DND-41 (cell line): ENCODE measurements at regions not wholly inside any gene's neighbourhood (a gene's known extent, or its start where the extent isn't known, plus 50 kb on each side); places are given as distances from the start of the nearest gene placed in this dataset.

Experiments used
- ATAC-seq: fragments of 200-7000 bp; cut with Tn5 transposase; 3 replicates; pipeline ENCODE4 v1.9.1; 2021; ENCODE audit warnings: low read depth; ENCODE audit not compliant: insufficient read depth
- DNase-seq: peaks from one replicate; pipeline ENCODE4 v3.0.0-alpha.2; 2020
- H2AFZ ChIP-seq: 2 replicates; pipeline ENCODE4 v1.6.0; 2012; ENCODE audit warnings: low read depth, low read length
- H3K27ac ChIP-seq: 2 replicates; pipeline ENCODE4 v1.5.1; 2012; ENCODE audit warnings: low read length, inconsistent platforms
- H3K27me3 ChIP-seq: fragments of 200-600 bp; sonication (generic); 2 replicates; pipeline ENCODE4 v1.6.0; 2012; ENCODE audit warnings: low read length, mild to moderate bottlenecking, inconsistent platforms; ENCODE audit not compliant: insufficient read depth, poor library complexity
- H3K36me3 ChIP-seq: 2 replicates; pipeline ENCODE4 v1.5.1; 2012; ENCODE audit warnings: low read length, inconsistent platforms; ENCODE audit not compliant: insufficient read depth
- H3K4me1 ChIP-seq: 2 replicates; pipeline ENCODE4 v1.5.1; 2012; ENCODE audit warnings: mild to moderate bottlenecking, low read length; ENCODE audit not compliant: insufficient read depth
- H3K4me2 ChIP-seq: 2 replicates; pipeline ENCODE4 v1.6.0; 2012; ENCODE audit warnings: mild to moderate bottlenecking, moderate library complexity, low read length, inconsistent platforms; ENCODE audit not compliant: insufficient read depth
- H3K4me3 ChIP-seq, 2 experiments: fragments of 200-600 bp in 1 of 2; shearing (Covaris generic) in 1 of 2; 2 replicates each; pipeline ENCODE4 v1.5.1; 2012 to 2016; ENCODE audit warnings: inconsistent platforms in 2 of 2, low read length in 2 of 2, mild to moderate bottlenecking in 2 of 2, low read depth in 1 of 2, moderate library complexity in 1 of 2
- H3K79me2 ChIP-seq: 2 replicates; pipeline ENCODE4 v1.6.0; 2012; ENCODE audit warnings: low read length, inconsistent platforms; ENCODE audit not compliant: insufficient read depth
- H3K9ac ChIP-seq: 2 replicates; pipeline ENCODE4 v1.6.0; 2012; ENCODE audit warnings: low read depth, mild to moderate bottlenecking, inconsistent platforms, low read length, moderate library complexity
- H3K9me3 ChIP-seq: 2 replicates; pipeline ENCODE4 v1.5.1; 2012; ENCODE audit warnings: low read length, moderate library complexity, mild to moderate bottlenecking, inconsistent platforms; ENCODE audit not compliant: insufficient read depth, severe bottlenecking
- H4K20me1 ChIP-seq: 2 replicates; pipeline ENCODE4 v1.6.0; 2012; ENCODE audit warnings: low read length; ENCODE audit not compliant: insufficient read depth
- CTCF ChIP-seq: IDR thresholded peaks from 2 replicates; pipeline ENCODE4 v1.5.1; 2012; ENCODE audit warnings: borderline replicate concordance, low read length, moderate library complexity, mild to moderate bottlenecking; ENCODE audit not compliant: poor library complexity, severe bottlenecking; ENCODE audit errors: extremely low read depth
- EZH2 ChIP-seq: IDR thresholded peaks from 3 replicates; pipeline ENCODE4 v1.6.1; 2012; ENCODE audit warnings: borderline replicate concordance, low read depth, mild to moderate bottlenecking, moderate library complexity, low read length, inconsistent platforms; ENCODE audit not compliant: severe bottlenecking

DNA sequence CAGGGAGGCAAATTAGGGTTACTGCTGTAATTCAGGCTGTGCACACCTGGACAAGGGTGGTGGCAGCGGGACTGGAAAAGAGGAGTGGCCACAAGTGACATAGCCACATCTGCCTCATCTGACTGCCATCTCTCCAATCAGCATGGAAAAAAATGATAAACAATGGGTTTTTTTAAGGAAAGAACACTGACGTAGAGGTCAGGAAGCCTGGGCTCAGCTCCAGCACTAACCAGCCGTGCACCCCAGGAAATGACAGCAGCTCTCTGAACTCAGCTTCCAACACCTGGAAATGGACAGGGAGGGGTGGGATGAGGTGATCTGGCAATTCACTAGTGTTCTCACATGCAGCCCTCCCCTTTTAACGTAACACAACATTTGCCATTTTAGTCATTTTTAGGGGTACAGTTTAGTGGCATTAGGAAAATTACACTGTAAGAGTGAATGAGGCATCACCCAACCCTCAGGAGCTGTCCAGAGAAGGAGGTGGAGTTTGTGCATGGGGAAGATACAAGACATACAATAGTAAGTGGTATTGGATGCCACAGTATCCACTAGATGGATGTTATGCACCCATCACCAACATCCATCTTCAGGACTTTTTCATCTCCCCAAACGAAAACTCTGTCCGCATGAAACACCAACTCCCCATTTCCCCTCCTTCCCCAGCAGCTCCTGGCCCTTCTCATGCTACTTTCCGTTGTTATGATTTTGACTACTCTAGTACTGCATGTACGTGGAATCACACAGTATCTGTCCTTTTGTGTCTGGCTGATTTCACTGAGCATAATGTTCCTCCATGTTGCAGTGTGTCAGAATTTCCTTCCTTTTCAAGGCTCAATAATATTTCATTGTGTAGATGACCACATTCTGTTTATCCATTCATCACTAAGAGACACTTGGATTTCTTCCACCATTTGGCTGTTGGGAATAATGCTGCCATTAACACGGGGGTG is 215.5 kb upstream of the ECI2 start:
- no peaks in the 10 kb centered on the region for H4K20me1 ChIP-seq
- ATAC-seq (no peak), DNase-seq (no peak)
- H3K4me2 ChIP-seq: no peak overlapping the region
- no peak overlapping the region for H3K4me3 ChIP-seq
- no peaks in the 10 kb centered on the region for H3K79me2 ChIP-seq
- no peak overlapping the region for H2AFZ ChIP-seq
- no peaks in the 10 kb centered on the region for H3K4me1 ChIP-seq
- H3K36me3 ChIP-seq: no peaks in the 10 kb centered on the region
- TF ChIP-seq CTCF (no peak), EZH2 (no peak)
- H3K27me3 ChIP-seq: no peaks in the 10 kb centered on the region
- H3K27ac ChIP-seq: no peak overlapping the region
- no peaks in the 10 kb centered on the region for H3K9me3 ChIP-seq
- no peak overlapping the region for H3K9ac ChIP-seq

- Histone ChIP-seq H3K9me3 (no peaks in the 10 kb centered on the region), H3K4me3 (no peak overlapping the region), H3K27ac (no peak overlapping the region), H3K9ac (no peak overlapping the region), H3K79me2 (no peaks in the 10 kb centered on the region), H4K20me1 (no peaks in the 10 kb centered on the region), H3K4me2 (no peak overlapping the region), H3K4me1 (no peaks in the 10 kb centered on the region), H3K27me3 (no peaks in the 10 kb centered on the region), H3K36me3 (no peaks in the 10 kb centered on the region), H2AFZ (no peak overlapping the region)
- TF ChIP-seq EZH2: no peak
- ATAC-seq (no peak), DNase-seq (no peak)
These were observed 214.6 kb upstream of the ECI2 start for GRCh38 chr6:4349931-4350330.

DNA sequence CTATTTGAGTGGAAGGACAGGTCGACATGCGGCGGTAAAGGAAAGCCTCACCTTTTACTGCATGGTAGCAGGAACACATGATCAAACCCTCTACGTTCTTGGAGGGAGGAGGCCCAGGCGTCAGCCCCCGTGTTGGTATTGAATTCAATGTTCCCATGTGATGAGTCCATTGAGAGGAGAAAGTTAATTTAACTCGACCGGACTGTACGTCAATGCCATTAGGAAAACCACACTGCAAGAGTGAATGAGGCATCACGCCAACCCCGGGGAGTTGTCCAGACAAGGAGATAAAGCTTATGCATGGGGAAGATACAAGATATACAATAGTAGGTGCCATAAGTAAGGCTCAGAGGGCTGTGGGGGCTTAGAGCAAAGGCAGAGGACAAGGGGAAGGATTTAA is 213.9 kb upstream of the ECI2 start:
- ATAC-seq: no peak
- Histone ChIP-seq H4K20me1 (no peaks in the 10 kb centered on the region), H3K4me3 (no peak overlapping the region), H3K4me2 (no peak overlapping the region), H3K4me1 (no peaks in the 10 kb centered on the region), H3K27ac (no peak overlapping the region), H3K27me3 (no peaks in the 10 kb centered on the region), H3K9ac (no peak overlapping the region), H2AFZ (no peak overlapping the region), H3K36me3 (no peaks in the 10 kb centered on the region), H3K79me2 (no peaks in the 10 kb centered on the region), H3K9me3 (no peaks in the 10 kb centered on the region)
- DNase-seq: no peak
- TF ChIP-seq CTCF (no peak), EZH2 (no peak)

GRCh38 chr6:4348462-4349112 is 213.2 kb upstream of the ECI2 start:
- Histone ChIP-seq H2AFZ (no peak overlapping the region), H3K79me2 (no peaks in the 10 kb centered on the region), H4K20me1 (no peaks in the 10 kb centered on the region), H3K27me3 (no peaks in the 10 kb centered on the region), H3K36me3 (no peaks in the 10 kb centered on the region), H3K4me2 (no peak overlapping the region), H3K4me1 (no peaks in the 10 kb centered on the region), H3K9ac (no peak overlapping the region), H3K9me3 (no peaks in the 10 kb centered on the region), H3K27ac (no peak overlapping the region), H3K4me3 (no peak overlapping the region)
- DNase-seq (no peak), ATAC-seq (no peak)
- no peak for TF ChIP-seq EZH2
- TF ChIP-seq CTCF: no peak
